ENCODE measurements at regions not wholly inside any gene's neighbourhood (a gene's known extent, or its start where the extent isn't known, plus 50 kb on each side); places are given as distances from the start of the nearest gene placed in this dataset.

DNA sequence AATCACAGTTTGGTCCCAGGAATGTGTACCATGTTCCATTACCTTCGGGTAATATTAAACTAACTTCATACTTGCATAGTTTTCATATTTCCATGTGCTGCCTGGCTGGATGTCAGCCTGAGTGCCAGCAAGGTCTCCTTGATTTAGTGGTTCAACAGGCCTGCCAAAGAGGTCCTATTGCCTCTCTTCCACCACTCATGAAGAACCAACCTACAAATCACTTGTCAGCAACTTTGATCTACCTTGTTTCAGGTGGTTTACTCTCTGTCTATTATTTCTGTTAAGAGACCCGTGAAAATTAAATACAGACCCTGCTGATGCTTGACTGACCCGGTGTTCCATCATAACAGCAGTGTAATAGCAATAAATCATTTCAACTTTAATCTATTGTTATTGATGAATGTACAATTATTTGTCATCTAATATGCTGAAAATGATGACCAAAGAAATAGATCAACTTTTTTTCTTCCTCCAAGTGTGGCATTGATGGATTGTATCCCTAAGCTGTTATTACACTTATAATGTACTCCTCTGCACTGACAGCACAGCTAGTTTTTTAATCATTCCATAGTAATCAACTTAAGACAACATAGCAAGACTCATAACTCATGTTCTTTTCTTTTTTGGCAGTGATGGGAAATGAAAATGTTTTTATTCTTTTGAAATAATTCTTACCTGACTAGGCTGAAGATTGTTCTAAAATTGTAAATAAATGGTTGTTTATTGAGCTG is 1220.2 kb upstream of the ACVR2A start:
- TF ChIP-seq, protein P1, sequence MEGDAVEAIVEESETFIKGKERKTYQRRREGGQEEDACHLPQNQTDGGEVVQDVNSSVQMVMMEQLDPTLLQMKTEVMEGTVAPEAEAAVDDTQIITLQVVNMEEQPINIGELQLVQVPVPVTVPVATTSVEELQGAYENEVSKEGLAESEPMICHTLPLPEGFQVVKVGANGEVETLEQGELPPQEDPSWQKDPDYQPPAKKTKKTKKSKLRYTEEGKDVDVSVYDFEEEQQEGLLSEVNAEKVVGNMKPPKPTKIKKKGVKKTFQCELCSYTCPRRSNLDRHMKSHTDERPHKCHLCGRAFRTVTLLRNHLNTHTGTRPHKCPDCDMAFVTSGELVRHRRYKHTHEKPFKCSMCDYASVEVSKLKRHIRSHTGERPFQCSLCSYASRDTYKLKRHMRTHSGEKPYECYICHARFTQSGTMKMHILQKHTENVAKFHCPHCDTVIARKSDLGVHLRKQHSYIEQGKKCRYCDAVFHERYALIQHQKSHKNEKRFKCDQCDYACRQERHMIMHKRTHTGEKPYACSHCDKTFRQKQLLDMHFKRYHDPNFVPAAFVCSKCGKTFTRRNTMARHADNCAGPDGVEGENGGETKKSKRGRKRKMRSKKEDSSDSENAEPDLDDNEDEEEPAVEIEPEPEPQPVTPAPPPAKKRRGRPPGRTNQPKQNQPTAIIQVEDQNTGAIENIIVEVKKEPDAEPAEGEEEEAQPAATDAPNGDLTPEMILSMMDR (IDR thresholded peaks at IDR 0.05; ENCODE audit: insufficient read depth, low read depth, low read length), result no peak
- TF ChIP-seq EZH2 (IDR thresholded peaks at IDR 0.05; ENCODE audit: insufficient read depth, low read length), result no peak

Data from astrocyte (in vitro differentiated cells and primary cell).